Thoracic aorta (tissue), 2 donors: ENCODE measurements at regions not wholly inside any gene's neighbourhood (a gene's known extent, or its start where the extent isn't known, plus 50 kb on each side); places are given as distances from the start of the nearest gene placed in this dataset.

Experiments used
- ATAC-seq: fragments of 150-250 bp; one replicate; pipeline ENCODE4 v1.8.0; 2017; ENCODE audit warnings: low read depth; ENCODE audit not compliant: insufficient number of reproducible peaks, low FRiP score
- DNase-seq: peaks from one replicate; pipeline ENCODE4 v3.0.0-alpha.2; 2020; ENCODE audit warnings: low spot score
- H3K27ac ChIP-seq, 2 donors: fragments of 200-600 bp; sonication (generic); 1 replicate in 1 of 2; 2 replicates in 1 of 2; pipeline ENCODE4 v1.5.1; 2016; ENCODE audit warnings: mild to moderate bottlenecking in 2 of 2, moderate library complexity in 2 of 2
- H3K27me3 ChIP-seq: fragments of 200-600 bp; sonication (generic); replicated peaks from 2 replicates; pipeline ENCODE4 v1.6.0; 2016; ENCODE audit warnings: mild to moderate bottlenecking; ENCODE audit not compliant: insufficient read depth
- H3K36me3 ChIP-seq: fragments of 200-600 bp; sonication (generic); one replicate; pipeline ENCODE4 v1.5.1; 2016
- H3K4me1 ChIP-seq, 2 donors: fragments of 200-600 bp; sonication (generic); 1 replicate in 1 of 2; 2 replicates in 1 of 2; pipeline versions ENCODE4 v1.5.1 to v1.6.0; 2016; ENCODE audit warnings: low read depth in 2 of 2, mild to moderate bottlenecking in 1 of 2; ENCODE audit not compliant: control insufficient read depth in 1 of 2
- H3K4me3 ChIP-seq: fragments of 200-600 bp; sonication (generic); 2 replicates; pipeline ENCODE4 v1.5.1; 2016; ENCODE audit warnings: mild to moderate bottlenecking
- H3K9me3 ChIP-seq: fragments of 200-600 bp; sonication (generic); 2 replicates; pipeline ENCODE4 v1.5.1; 2016
- CTCF ChIP-seq: fragments of 200-600 bp; sonication (generic); IDR thresholded peaks from one replicate; pipeline ENCODE4 v1.5.1; 2019; ENCODE audit warnings: antibody characterized with exemption

GRCh38 chr6:45757443-45758130 lies 258.1 kb downstream of the CLIC5 start:
- no peak for DNase-seq
- no peak overlapping the region for H3K27ac ChIP-seq
- no peaks in the 10 kb centered on the region for H3K36me3 ChIP-seq
- no peaks in the 10 kb centered on the region for H3K9me3 ChIP-seq
- no peak overlapping the region for H3K4me3 ChIP-seq
- no peaks in the 10 kb centered on the region for H3K27me3 ChIP-seq
- ATAC-seq = no peak
- H3K4me1 ChIP-seq = no peaks in the 10 kb centered on the region
- TF ChIP-seq CTCF = no peak

GRCh38 chr6:45756606-45757005 lies 259.1 kb downstream of the CLIC5 start:
- Histone ChIP-seq H3K9me3 (no peaks in the 10 kb centered on the region), H3K27me3 (no peaks in the 10 kb centered on the region), H3K36me3 (no peaks in the 10 kb centered on the region), H3K27ac (no peak overlapping the region), H3K4me3 (no peak overlapping the region), H3K4me1 (no peaks in the 10 kb centered on the region)
- ATAC-seq (no peak), DNase-seq (no peak)
- TF ChIP-seq CTCF = no peak

- Histone ChIP-seq H3K36me3 (no peaks in the 10 kb centered on the region), H3K9me3 (no peaks in the 10 kb centered on the region), H3K27ac (no peak overlapping the region), H3K4me1 (no peaks in the 10 kb centered on the region), H3K27me3 (no peaks in the 10 kb centered on the region), H3K4me3 (no peak overlapping the region)
- DNase-seq (no peak), ATAC-seq (no peak)
- no peak for TF ChIP-seq CTCF
Observed at GRCh38 chr6:45754432-45754831, 261.2 kb downstream of the CLIC5 start.

GRCh38 chr6:45746046-45746445 lies 269.6 kb downstream of the CLIC5 start:
- Histone ChIP-seq H3K4me3 (no peak overlapping the region), H3K27me3 (no peaks in the 10 kb centered on the region), H3K36me3 (no peaks in the 10 kb centered on the region), H3K4me1 (no peaks in the 10 kb centered on the region), H3K9me3 (peaks cover 6% of the 10 kb centered on the region), H3K27ac (no peak overlapping the region)
- no peak for TF ChIP-seq CTCF
- ATAC-seq = no peak
- no peak for DNase-seq

GRCh38 chr6:45743028-45743615 lies 272.5 kb downstream of the CLIC5 start:
- DNase-seq (no peak), ATAC-seq (no peak)

More at GRCh38 chr6:45743028-45743615, 272.5 kb downstream of the CLIC5 start:
- Histone ChIP-seq H3K4me1 (no peaks in the 10 kb centered on the region), H3K27me3 (no peaks in the 10 kb centered on the region), H3K36me3 (no peaks in the 10 kb centered on the region), H3K27ac (no peak overlapping the region), H3K4me3 (no peak overlapping the region), H3K9me3 (peaks cover 3% of the 10 kb centered on the region)
- no peak for TF ChIP-seq CTCF
